Omental fat pad (tissue), 3 donors: ENCODE measurements at regions not wholly inside any gene's neighbourhood (a gene's known extent, or its start where the extent isn't known, plus 50 kb on each side); places are given as distances from the start of the nearest gene placed in this dataset.
"Not testable (repeated sequence)": the region's sequence is repeated elsewhere in the genome, so short reads cannot be mapped to it uniquely, and the experiment has no call there.

Source experiments
- ATAC-seq: fragments of 150-250 bp; one replicate; pipeline ENCODE4 v1.9.1; 2016; ENCODE audit warnings: mild to moderate bottlenecking, moderate library complexity; ENCODE audit not compliant: low FRiP score
- DNase-seq: peaks from one replicate; pipeline ENCODE4 v3.0.0-alpha.2; 2019; ENCODE audit warnings: low spot score
- CTCF ChIP-seq, 3 donors: fragments of 450-650 bp; IDR thresholded peaks; one replicate each; pipeline ENCODE4 v1.5.1; 2016 to 2017; ENCODE audit warnings: antibody characterized with exemption in 3 of 3, mild to moderate bottlenecking in 3 of 3, moderate library complexity in 2 of 3

GRCh38 chr5:152649609-152650008 is 244.5 kb upstream of the NMUR2 start:
- no peak for TF ChIP-seq CTCF (IDR thresholded peaks at IDR 0.05)
- DNase-seq (no peak), ATAC-seq (no peak)

- DNase-seq, result no peak
- TF ChIP-seq CTCF (IDR thresholded peaks at IDR 0.05), result no peak
- ATAC-seq, result no peak
Measured at GRCh38 chr5:152650413-152650812, 245.3 kb upstream of the NMUR2 start.

- not testable (repeated sequence) for ATAC-seq, DNase-seq
Measured at GRCh38 chr5:152659470-152659869, 254.4 kb upstream of the NMUR2 start.

- ATAC-seq (no peak), DNase-seq (no peak)
- no peak for TF ChIP-seq CTCF (IDR thresholded peaks at IDR 0.05)
Measured at GRCh38 chr5:152673601-152674000, 268.5 kb upstream of the NMUR2 start.

DNA sequence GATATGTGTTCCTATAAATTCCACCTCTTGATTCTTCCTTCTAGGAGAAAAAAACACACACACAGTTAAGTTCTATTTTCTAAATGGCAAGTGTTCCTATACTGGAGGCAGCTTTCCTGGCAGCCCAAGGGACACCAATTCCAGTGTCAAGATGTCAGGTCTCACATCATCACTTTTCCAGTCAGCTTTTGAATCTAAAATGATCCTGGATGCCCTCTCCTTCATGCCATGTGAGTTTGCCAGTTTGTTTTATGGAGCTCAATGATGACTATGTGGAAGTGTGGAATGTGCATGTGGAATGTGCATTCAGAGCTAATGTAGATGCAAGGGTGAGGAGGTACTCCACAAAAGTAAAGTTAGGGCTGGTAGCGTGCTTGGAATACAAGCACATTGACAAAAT is 269.3 kb upstream of the NMUR2 start:
- TF ChIP-seq CTCF (IDR thresholded peaks at IDR 0.05), result no peak
- DNase-seq (no peak), ATAC-seq (no peak)

GRCh38 chr5:152676196-152676595 is 271.1 kb upstream of the NMUR2 start:
- DNase-seq (no peak), ATAC-seq (no peak)
- TF ChIP-seq CTCF (IDR thresholded peaks at IDR 0.05), result no peak

- no peak for TF ChIP-seq CTCF (IDR thresholded peaks at IDR 0.05)
- no peak for ATAC-seq
- DNase-seq, result no peak
Measured at GRCh38 chr5:152683205-152683604, 278.1 kb upstream of the NMUR2 start.

GRCh38 chr5:152686931-152687330 is 281.9 kb upstream of the NMUR2 start:
- DNase-seq (no peak), ATAC-seq (no peak)
- TF ChIP-seq CTCF (IDR thresholded peaks at IDR 0.05), result no peak
